ENCODE measurements at regions not wholly inside any gene's neighbourhood (a gene's known extent, or its start where the extent isn't known, plus 50 kb on each side); places are given as distances from the start of the nearest gene placed in this dataset.

DNA sequence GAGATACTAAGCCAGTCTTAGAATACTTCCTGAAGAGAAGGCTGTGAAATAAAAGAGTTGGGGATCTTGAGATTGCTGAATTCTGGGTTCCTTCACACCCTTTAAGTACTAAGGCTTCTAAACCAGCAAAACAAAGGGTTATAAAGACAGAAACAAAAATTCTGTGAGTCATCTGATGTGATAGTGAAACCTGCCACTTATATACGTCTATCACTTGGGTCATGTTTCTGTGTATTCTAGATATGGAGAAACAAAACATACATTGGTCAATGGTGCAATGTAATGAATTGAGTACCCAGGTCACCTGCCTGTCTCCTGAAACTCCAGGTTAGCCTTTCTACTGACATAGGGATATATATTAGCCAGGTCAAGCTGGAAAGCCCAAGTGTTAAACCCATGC is 319.3 kb upstream of the GRAMD2B start:
- TF ChIP-seq, protein P1, sequence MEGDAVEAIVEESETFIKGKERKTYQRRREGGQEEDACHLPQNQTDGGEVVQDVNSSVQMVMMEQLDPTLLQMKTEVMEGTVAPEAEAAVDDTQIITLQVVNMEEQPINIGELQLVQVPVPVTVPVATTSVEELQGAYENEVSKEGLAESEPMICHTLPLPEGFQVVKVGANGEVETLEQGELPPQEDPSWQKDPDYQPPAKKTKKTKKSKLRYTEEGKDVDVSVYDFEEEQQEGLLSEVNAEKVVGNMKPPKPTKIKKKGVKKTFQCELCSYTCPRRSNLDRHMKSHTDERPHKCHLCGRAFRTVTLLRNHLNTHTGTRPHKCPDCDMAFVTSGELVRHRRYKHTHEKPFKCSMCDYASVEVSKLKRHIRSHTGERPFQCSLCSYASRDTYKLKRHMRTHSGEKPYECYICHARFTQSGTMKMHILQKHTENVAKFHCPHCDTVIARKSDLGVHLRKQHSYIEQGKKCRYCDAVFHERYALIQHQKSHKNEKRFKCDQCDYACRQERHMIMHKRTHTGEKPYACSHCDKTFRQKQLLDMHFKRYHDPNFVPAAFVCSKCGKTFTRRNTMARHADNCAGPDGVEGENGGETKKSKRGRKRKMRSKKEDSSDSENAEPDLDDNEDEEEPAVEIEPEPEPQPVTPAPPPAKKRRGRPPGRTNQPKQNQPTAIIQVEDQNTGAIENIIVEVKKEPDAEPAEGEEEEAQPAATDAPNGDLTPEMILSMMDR (IDR thresholded peaks at IDR 0.05), result no peak
- TF ChIP-seq EP300 (IDR thresholded peaks at IDR 0.05; ENCODE audit: low read depth), result no peak
- TF ChIP-seq POLR2A (IDR thresholded peaks at IDR 0.05), result no peak
- TF ChIP-seq POLR2AphosphoS5 (IDR thresholded peaks at IDR 0.05), result no peak
